ENCODE measurements at regions not wholly inside any gene's neighbourhood (a gene's known extent, or its start where the extent isn't known, plus 50 kb on each side); places are given as distances from the start of the nearest gene placed in this dataset.

- TF ChIP-seq, protein P1, sequence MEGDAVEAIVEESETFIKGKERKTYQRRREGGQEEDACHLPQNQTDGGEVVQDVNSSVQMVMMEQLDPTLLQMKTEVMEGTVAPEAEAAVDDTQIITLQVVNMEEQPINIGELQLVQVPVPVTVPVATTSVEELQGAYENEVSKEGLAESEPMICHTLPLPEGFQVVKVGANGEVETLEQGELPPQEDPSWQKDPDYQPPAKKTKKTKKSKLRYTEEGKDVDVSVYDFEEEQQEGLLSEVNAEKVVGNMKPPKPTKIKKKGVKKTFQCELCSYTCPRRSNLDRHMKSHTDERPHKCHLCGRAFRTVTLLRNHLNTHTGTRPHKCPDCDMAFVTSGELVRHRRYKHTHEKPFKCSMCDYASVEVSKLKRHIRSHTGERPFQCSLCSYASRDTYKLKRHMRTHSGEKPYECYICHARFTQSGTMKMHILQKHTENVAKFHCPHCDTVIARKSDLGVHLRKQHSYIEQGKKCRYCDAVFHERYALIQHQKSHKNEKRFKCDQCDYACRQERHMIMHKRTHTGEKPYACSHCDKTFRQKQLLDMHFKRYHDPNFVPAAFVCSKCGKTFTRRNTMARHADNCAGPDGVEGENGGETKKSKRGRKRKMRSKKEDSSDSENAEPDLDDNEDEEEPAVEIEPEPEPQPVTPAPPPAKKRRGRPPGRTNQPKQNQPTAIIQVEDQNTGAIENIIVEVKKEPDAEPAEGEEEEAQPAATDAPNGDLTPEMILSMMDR (IDR thresholded peaks at IDR 0.05): no peak
- no peak for TF ChIP-seq POLR2A (IDR thresholded peaks at IDR 0.05)
Measured at GRCh38 chr5:63613442-63613841, 348.8 kb downstream of the HTR1A start.

Data from Peyer's patch (tissue), 4 donors.